IMR-90 (cell line): ENCODE measurements at regions not wholly inside any gene's neighbourhood (a gene's known extent, or its start where the extent isn't known, plus 50 kb on each side); places are given as distances from the start of the nearest gene placed in this dataset.

Experiments used
- ATAC-seq: fragments of 200-7000 bp; cut with Tn5 transposase; 2 replicates; pipeline ENCODE4 v1.9.1; 2020; ENCODE audit warnings: low read depth, mild to moderate bottlenecking, moderate library complexity
- BruUV-seq: library from RNA; stranded (reverse); fragments of 400-500 nt; replicated peaks from 2 replicates; lab custom pipeline; 2021; lab: Mats Ljungman, UMichigan
- CTCF ChIA-PET: fragments of 300-600 bp; formaldehyde crosslinking; extraction: SDS; loops from one replicate; lab custom pipeline; 2021; ENCODE audit warnings: antibody characterized with exemption; lab: Yijun Ruan, JAX
- POLR2A ChIA-PET: fragments of 300-600 bp; sonication (Branson Sonifier 250); formaldehyde crosslinking; loops from one replicate; lab custom pipeline; 2022; ENCODE audit warnings: antibody characterized with exemption; ENCODE audit not compliant: unreplicated experiment; lab: Charles Lee
- DNase-seq: peaks from one replicate; pipeline ENCODE4 v3.0.0; 2013
- H2AFZ ChIP-seq: replicated peaks from 2 replicates; pipeline ENCODE3; 2013; ENCODE audit warnings: low read length, mild to moderate bottlenecking; ENCODE audit not compliant: poor library complexity
- H2AK5ac ChIP-seq: 2 replicates; pipeline ENCODE4 v1.6.1; 2013; ENCODE audit warnings: low read depth, low read length, inconsistent platforms
- H2AK9ac ChIP-seq: replicated peaks from 2 replicates; pipeline ENCODE3; 2013; ENCODE audit warnings: mild to moderate bottlenecking, low read depth, low read length, moderate library complexity; ENCODE audit not compliant: poor library complexity
- H2BK120ac ChIP-seq: 2 replicates; pipeline ENCODE4 v1.6.1; 2013; ENCODE audit warnings: low read depth, low read length, inconsistent platforms
- H2BK15ac ChIP-seq: 3 replicates; pipeline ENCODE4 v1.6.1; 2013; ENCODE audit warnings: low read depth, low read length, inconsistent platforms
- H2BK20ac ChIP-seq: 2 replicates; pipeline ENCODE4 v1.6.1; 2013; ENCODE audit warnings: low read depth, mild to moderate bottlenecking, inconsistent platforms, low read length, moderate library complexity
- H2BK5ac ChIP-seq: 2 replicates; pipeline ENCODE4 v1.6.1; 2013; ENCODE audit warnings: mild to moderate bottlenecking, low read depth, low read length, inconsistent platforms; ENCODE audit not compliant: poor library complexity, severe bottlenecking
- H3K14ac ChIP-seq: replicated peaks from 2 replicates; pipeline ENCODE4 v1.6.1; 2013; ENCODE audit warnings: low read depth, low read length, inconsistent platforms
- H3K18ac ChIP-seq: 2 replicates; pipeline ENCODE4 v1.6.1; 2013; ENCODE audit warnings: low read depth, low read length, control low read depth
- H3K23ac ChIP-seq: 2 replicates; pipeline ENCODE4 v1.6.1; 2013; ENCODE audit warnings: low read depth, low read length, inconsistent platforms
- H3K27ac ChIP-seq: 2 replicates; pipeline ENCODE4 v1.5.1; 2013; ENCODE audit warnings: mild to moderate bottlenecking, control low read depth, low read length; ENCODE audit not compliant: insufficient read depth
- H3K27me3 ChIP-seq: 2 replicates; pipeline ENCODE4 v1.6.1; 2013; ENCODE audit warnings: low read length; ENCODE audit not compliant: control insufficient read depth, insufficient read depth
- H3K36me3 ChIP-seq: 2 replicates; pipeline ENCODE4 v1.6.1; 2013; ENCODE audit warnings: low read length, mixed read lengths; ENCODE audit not compliant: control insufficient read depth, insufficient read depth
- H3K4ac ChIP-seq: 2 replicates; pipeline ENCODE4 v1.6.1; 2013; ENCODE audit warnings: low read depth, low read length, inconsistent platforms
- H3K4me1 ChIP-seq: 2 replicates; pipeline ENCODE4 v1.6.1; 2013; ENCODE audit warnings: low read length, mixed read lengths; ENCODE audit not compliant: control insufficient read depth, insufficient read depth
- H3K4me2 ChIP-seq: 2 replicates; pipeline ENCODE4 v1.6.1; 2013; ENCODE audit warnings: low read depth, mild to moderate bottlenecking, control low read depth, low read length, moderate library complexity
- H3K4me3 ChIP-seq: 2 replicates; pipeline ENCODE4 v1.5.1; 2013; ENCODE audit warnings: low read depth, mild to moderate bottlenecking, control low read depth, low read length, moderate library complexity; ENCODE audit not compliant: insufficient read depth
- H3K56ac ChIP-seq: 2 replicates; pipeline ENCODE4 v1.6.1; 2013; ENCODE audit warnings: low read length, inconsistent platforms; ENCODE audit not compliant: insufficient read depth; ENCODE audit errors: extremely low read depth
- H3K79me1 ChIP-seq, 2 experiments: 2 replicates each; pipeline ENCODE4 v1.6.1; 2013; ENCODE audit warnings: low read length in 2 of 2, inconsistent platforms in 1 of 2, low read depth in 1 of 2
- H3K9ac ChIP-seq: 2 replicates; pipeline ENCODE4 v1.6.1; 2013; ENCODE audit warnings: low read depth, low read length, control low read depth
- H3K9me1 ChIP-seq: 2 replicates; pipeline ENCODE4 v1.6.1; 2013; ENCODE audit warnings: low read length, inconsistent platforms; ENCODE audit not compliant: insufficient read depth
- H3K9me3 ChIP-seq: 2 replicates; pipeline ENCODE4 v1.6.1; 2013; ENCODE audit warnings: low read length; ENCODE audit not compliant: control insufficient read depth, insufficient read depth
- H4K20me1 ChIP-seq: 2 replicates; pipeline ENCODE4 v1.6.1; 2013; ENCODE audit warnings: low read length, inconsistent platforms; ENCODE audit not compliant: insufficient read depth
- H4K5ac ChIP-seq: 2 replicates; pipeline ENCODE4 v1.6.1; 2013; ENCODE audit warnings: mild to moderate bottlenecking, low read depth, low read length, control low read depth
- H4K8ac ChIP-seq, 2 experiments: 2 replicates each; pipeline ENCODE4 v1.6.1; 2013; ENCODE audit warnings: low read depth in 2 of 2, low read length in 2 of 2, control low read depth in 1 of 2, inconsistent platforms in 1 of 2
- H4K91ac ChIP-seq: 2 replicates; pipeline ENCODE4 v1.6.1; 2013; ENCODE audit warnings: low read depth, low read length, inconsistent platforms; ENCODE audit not compliant: insufficient read depth
- BHLHE40 ChIP-seq: fragments of 150-350 bp; IDR thresholded peaks from 2 replicates; pipeline ENCODE4 v1.6.1; 2016; ENCODE audit warnings: mild to moderate bottlenecking, low read depth, low read length
- CEBPB ChIP-seq: IDR thresholded peaks from 2 replicates; pipeline ENCODE4 v1.6.1; 2012; ENCODE audit warnings: low read depth, low read length, improper control_type of control experiment
- CHD1 ChIP-seq: IDR thresholded peaks from 2 replicates; pipeline ENCODE4 v1.6.1; 2012; ENCODE audit warnings: low read depth, low read length, improper control_type of control experiment
- CTCF ChIP-seq: conservative IDR thresholded peaks from 2 replicates; pipeline ENCODE4 v1.5.1; 2012; ENCODE audit warnings: mild to moderate bottlenecking, low read depth, low read length, improper control_type of control experiment
- FOS ChIP-seq: fragments of 150-350 bp; IDR thresholded peaks from 2 replicates; pipeline ENCODE4 v1.6.1; 2016; ENCODE audit warnings: low read depth, low read length
- MAFK ChIP-seq: IDR thresholded peaks from 2 replicates; pipeline ENCODE4 v1.6.1; 2012; ENCODE audit warnings: low read depth, low read length, improper control_type of control experiment
- MAZ ChIP-seq: IDR thresholded peaks from 2 replicates; pipeline ENCODE4 v1.6.1; 2012; ENCODE audit warnings: low read depth, mild to moderate bottlenecking, low read length, improper control_type of control experiment, moderate library complexity, borderline replicate concordance
- MXI1 ChIP-seq: IDR thresholded peaks from 2 replicates; pipeline ENCODE4 v1.6.1; 2012; ENCODE audit warnings: low read depth, mild to moderate bottlenecking, low read length, moderate library complexity, borderline replicate concordance
- NFE2L2 ChIP-seq: fragments of 150-350 bp; IDR thresholded peaks from 2 replicates; pipeline ENCODE4 v1.6.1; 2016; ENCODE audit warnings: low read depth, mild to moderate bottlenecking, low read length
- POLR2A ChIP-seq: IDR thresholded peaks from 2 replicates; pipeline ENCODE4 v1.6.1; 2012; ENCODE audit warnings: mild to moderate bottlenecking, low read depth, low read length
- RAD21 ChIP-seq: IDR thresholded peaks from 2 replicates; pipeline ENCODE4 v1.6.1; 2012; ENCODE audit warnings: low read length, improper control_type of control experiment
- RCOR1 ChIP-seq: IDR thresholded peaks from 2 replicates; pipeline ENCODE4 v1.6.1; 2012; ENCODE audit warnings: mild to moderate bottlenecking, low read length, improper control_type of control experiment; ENCODE audit not compliant: insufficient replicate concordance
- RFX5 ChIP-seq: IDR thresholded peaks from 2 replicates; pipeline ENCODE4 v1.8.0; 2012; ENCODE audit warnings: low read depth, mild to moderate bottlenecking, low read length, moderate library complexity
- SMC3 ChIP-seq: fragments of 150-350 bp; IDR thresholded peaks from 2 replicates; pipeline ENCODE4 v1.6.1; 2016; ENCODE audit warnings: low read depth, mild to moderate bottlenecking, antibody characterized with exemption, low read length, moderate library complexity
- WGBS, 2 experiments: methylation state at CpG; one replicate each; pipeline versions ENCODE4 v1.1.5 to v1.1.7; 2013; ENCODE audit warnings: missing lambda C conversion rate in 2 of 2; ENCODE audit not compliant: insufficient read length in 1 of 2; ENCODE audit errors: extremely low coverage in 2 of 2; 5-methylcytosine and 5-hydroxymethylcytosine counted together
- dilution Hi-C: fragments of 300-500 bp; cut with HindIII; formaldehyde crosslinking; loops from one replicate; pipeline ENCODE4 v1.14.3; 2018; ENCODE audit warnings: low sequenced_read_pairs; ENCODE audit not compliant: unreplicated experiment
- in situ Hi-C: fragments of 300-500 bp; cut with MboI; formaldehyde crosslinking; loops from 3 replicates; pipeline ENCODE4 v1.14.3; 2019; ENCODE audit warnings: low sequenced_read_pairs, inconsistent platforms, mixed read lengths
- intact Hi-C: fragments of 100-400 bp; cut with micrococcal nuclease; formaldehyde crosslinking; loops from 2 replicates; pipeline ENCODE4 v1.10.0; 2022
- TF ChIP-seq, protein P1 (sequence below): fragments of 150-350 bp; IDR thresholded peaks from 2 replicates; pipeline ENCODE4 v1.6.1; 2016; ENCODE audit warnings: low read depth, mild to moderate bottlenecking, low read length, moderate library complexity, borderline replicate concordance
- TF ChIP-seq, protein P2 (sequence below): fragments of 150-350 bp; IDR thresholded peaks from 2 replicates; pipeline ENCODE4 v1.6.1; 2017; ENCODE audit warnings: mild to moderate bottlenecking, antibody characterized with exemption, low read length, low read depth

DNA sequence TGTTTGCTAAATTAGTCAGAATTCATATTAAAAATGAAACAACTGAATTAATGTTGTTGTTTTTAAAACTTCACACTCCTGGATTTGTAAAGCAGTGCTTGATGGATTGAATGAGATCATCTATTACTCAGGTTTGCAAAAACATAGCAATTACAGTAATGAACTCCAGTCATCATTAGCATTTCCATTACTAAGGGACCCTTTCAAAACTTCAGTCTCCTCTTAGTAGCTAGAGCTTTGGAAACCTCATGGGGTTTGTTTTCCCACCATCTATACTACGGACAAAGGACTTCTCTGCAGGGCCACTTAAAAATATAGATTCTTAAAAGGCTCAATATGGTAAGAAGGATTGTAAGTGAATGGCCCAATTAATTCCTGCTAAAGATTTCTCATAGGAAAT, 174.5 kb upstream of the PRNP start:
- TF ChIP-seq, protein P1, sequence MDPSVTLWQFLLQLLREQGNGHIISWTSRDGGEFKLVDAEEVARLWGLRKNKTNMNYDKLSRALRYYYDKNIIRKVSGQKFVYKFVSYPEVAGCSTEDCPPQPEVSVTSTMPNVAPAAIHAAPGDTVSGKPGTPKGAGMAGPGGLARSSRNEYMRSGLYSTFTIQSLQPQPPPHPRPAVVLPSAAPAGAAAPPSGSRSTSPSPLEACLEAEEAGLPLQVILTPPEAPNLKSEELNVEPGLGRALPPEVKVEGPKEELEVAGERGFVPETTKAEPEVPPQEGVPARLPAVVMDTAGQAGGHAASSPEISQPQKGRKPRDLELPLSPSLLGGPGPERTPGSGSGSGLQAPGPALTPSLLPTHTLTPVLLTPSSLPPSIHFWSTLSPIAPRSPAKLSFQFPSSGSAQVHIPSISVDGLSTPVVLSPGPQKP, result no peak
- TF ChIP-seq RAD21 (no peak), CEBPB (no peak), NFE2L2 (no peak), FOS (no peak), SMC3 (no peak), MAZ (no peak), MXI1 (no peak), RFX5 (no peak), BHLHE40 (no peak), MAFK (no peak), CHD1 (no peak), POLR2A (no peak), RCOR1 (no peak), CTCF (no peak)
- TF ChIP-seq, protein P2, sequence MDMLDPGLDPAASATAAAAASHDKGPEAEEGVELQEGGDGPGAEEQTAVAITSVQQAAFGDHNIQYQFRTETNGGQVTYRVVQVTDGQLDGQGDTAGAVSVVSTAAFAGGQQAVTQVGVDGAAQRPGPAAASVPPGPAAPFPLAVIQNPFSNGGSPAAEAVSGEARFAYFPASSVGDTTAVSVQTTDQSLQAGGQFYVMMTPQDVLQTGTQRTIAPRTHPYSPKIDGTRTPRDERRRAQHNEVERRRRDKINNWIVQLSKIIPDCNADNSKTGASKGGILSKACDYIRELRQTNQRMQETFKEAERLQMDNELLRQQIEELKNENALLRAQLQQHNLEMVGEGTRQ, result no peak
- ChIA-PET POLR2A (no interaction called here), CTCF (no interaction called here)
- no peak overlapping the region for H2AK9ac ChIP-seq
- no peak overlapping the region for H3K14ac ChIP-seq
- H4K8ac ChIP-seq, result no peak overlapping the region; a peak in 1 of 4 replicates
- peak overlapping the region; percentile 40 for H2BK5ac ChIP-seq
- no peak overlapping the region for H4K91ac ChIP-seq
- H3K4me3 ChIP-seq, result no peak overlapping the region
- dilution Hi-C loops (no loop called here), intact Hi-C loops (loop anchor here (2.0 kb wide), 1 partner anchor 33 kb away; no protein-coding TSS in a partner anchor), in situ Hi-C loops (no loop called here)
- H2AFZ ChIP-seq, result no peak overlapping the region
- H3K4me1 ChIP-seq, result peaks cover 10% of the 10 kb centered on the region; the same call in 1 of the 2 replicates
- no peak overlapping the region for H3K4me2 ChIP-seq
- no peaks in the 10 kb centered on the region for H4K20me1 ChIP-seq
- BruUV-seq, result no TSS peak
- no peak for DNase-seq
- peak overlapping the region; percentile 93; the same call in 1 of the 2 replicates for H2BK120ac ChIP-seq
- H3K36me3 ChIP-seq, result no peaks in the 10 kb centered on the region
- H3K56ac ChIP-seq, result no peak overlapping the region
- H4K5ac ChIP-seq, result no peak overlapping the region
- peak overlapping the region; percentile 18; the same call in 1 of the 2 replicates for H3K4ac ChIP-seq
- H2AK5ac ChIP-seq, result no peak overlapping the region
- peak overlapping the region; percentile 72; the same call in 1 of the 2 replicates for H2BK20ac ChIP-seq
- H3K27ac ChIP-seq, result no peak overlapping the region
- H3K27me3 ChIP-seq, result no peaks in the 10 kb centered on the region
- H3K9ac ChIP-seq, result no peak overlapping the region
- H3K79me1 ChIP-seq, result peaks cover 0 to 7% of the 10 kb centered on the region in 2 experiments; a peak in 1 of 4 replicates
- H3K9me3 ChIP-seq, result no peaks in the 10 kb centered on the region; the same call in 1 of the 2 replicates
- ATAC-seq, result no peak
- no peak overlapping the region for H3K23ac ChIP-seq
- peak overlapping the region; percentile 21; the same call in 1 of the 2 replicates for H3K18ac ChIP-seq
- no CpG with 5 or more reads among the region's 1 CpG for WGBS, 2 experiments
- no peak overlapping the region; the same call in 1 of the 3 replicates for H2BK15ac ChIP-seq
- peaks cover 7% of the 10 kb centered on the region for H3K9me1 ChIP-seq
